Choroid plexus epithelial cell (primary cell): ENCODE measurements at regions not wholly inside any gene's neighbourhood (a gene's known extent, or its start where the extent isn't known, plus 50 kb on each side); places are given as distances from the start of the nearest gene placed in this dataset.

Experiments used
- DNase-seq: peaks from one replicate; pipeline ENCODE4 v3.0.0-alpha.2; 2010; ENCODE audit warnings: low read depth
- H3K4me3 ChIP-seq: 2 replicates; pipeline ENCODE4 v1.5.1; 2011; ENCODE audit warnings: low read depth, mild to moderate bottlenecking, control low read depth, low read length, moderate library complexity
- TF ChIP-seq, protein P1 (sequence below): conservative IDR thresholded peaks from 2 replicates; pipeline ENCODE4 v1.5.1; 2011; ENCODE audit warnings: low read depth, mild to moderate bottlenecking, control low read depth, inconsistent platforms, low read length, moderate library complexity

DNA sequence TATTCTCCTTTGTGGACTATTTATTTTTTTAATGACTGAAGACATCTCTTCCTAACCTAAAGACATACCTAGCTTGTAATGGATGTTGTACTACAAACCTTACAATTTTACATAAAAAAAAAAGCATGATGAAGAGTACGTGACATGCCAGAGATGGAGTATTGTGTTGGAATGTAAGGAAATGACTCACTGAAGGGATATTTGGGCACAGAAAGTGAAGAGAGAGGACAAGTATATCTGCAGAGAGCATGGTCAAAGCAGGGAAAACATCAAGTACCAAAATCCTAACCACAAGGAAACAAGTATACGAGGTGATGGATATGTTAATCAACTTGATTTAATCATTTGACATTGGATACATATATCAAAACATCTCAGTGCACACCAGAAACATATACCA, 1051.4 kb upstream of the PRKX start:
- TF ChIP-seq, protein P1, sequence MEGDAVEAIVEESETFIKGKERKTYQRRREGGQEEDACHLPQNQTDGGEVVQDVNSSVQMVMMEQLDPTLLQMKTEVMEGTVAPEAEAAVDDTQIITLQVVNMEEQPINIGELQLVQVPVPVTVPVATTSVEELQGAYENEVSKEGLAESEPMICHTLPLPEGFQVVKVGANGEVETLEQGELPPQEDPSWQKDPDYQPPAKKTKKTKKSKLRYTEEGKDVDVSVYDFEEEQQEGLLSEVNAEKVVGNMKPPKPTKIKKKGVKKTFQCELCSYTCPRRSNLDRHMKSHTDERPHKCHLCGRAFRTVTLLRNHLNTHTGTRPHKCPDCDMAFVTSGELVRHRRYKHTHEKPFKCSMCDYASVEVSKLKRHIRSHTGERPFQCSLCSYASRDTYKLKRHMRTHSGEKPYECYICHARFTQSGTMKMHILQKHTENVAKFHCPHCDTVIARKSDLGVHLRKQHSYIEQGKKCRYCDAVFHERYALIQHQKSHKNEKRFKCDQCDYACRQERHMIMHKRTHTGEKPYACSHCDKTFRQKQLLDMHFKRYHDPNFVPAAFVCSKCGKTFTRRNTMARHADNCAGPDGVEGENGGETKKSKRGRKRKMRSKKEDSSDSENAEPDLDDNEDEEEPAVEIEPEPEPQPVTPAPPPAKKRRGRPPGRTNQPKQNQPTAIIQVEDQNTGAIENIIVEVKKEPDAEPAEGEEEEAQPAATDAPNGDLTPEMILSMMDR = no peak
- no peak overlapping the region for H3K4me3 ChIP-seq
- peak; percentile 0 for DNase-seq

DNA sequence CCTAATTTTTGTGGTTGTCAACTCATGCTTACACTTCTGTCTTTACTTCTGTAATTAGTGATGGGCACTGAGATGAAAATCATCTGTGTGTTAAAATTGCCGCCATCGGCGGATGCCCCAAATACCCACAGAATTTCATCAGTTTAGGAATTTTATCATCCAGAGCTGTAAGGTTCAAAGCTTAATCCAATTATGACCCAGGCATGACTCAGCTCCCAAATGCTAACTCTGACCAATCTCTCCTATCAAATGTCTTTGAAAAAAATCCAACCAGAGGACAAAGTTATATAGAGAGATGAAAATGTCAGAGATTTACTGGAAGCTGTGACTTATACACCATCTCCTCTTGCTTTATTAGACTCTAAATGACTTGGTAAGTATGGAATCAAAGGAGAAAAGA, 1048.7 kb upstream of the PRKX start:
- H3K4me3 ChIP-seq = no peak overlapping the region
- no peak for DNase-seq
- TF ChIP-seq, protein P1 = no peak

DNA sequence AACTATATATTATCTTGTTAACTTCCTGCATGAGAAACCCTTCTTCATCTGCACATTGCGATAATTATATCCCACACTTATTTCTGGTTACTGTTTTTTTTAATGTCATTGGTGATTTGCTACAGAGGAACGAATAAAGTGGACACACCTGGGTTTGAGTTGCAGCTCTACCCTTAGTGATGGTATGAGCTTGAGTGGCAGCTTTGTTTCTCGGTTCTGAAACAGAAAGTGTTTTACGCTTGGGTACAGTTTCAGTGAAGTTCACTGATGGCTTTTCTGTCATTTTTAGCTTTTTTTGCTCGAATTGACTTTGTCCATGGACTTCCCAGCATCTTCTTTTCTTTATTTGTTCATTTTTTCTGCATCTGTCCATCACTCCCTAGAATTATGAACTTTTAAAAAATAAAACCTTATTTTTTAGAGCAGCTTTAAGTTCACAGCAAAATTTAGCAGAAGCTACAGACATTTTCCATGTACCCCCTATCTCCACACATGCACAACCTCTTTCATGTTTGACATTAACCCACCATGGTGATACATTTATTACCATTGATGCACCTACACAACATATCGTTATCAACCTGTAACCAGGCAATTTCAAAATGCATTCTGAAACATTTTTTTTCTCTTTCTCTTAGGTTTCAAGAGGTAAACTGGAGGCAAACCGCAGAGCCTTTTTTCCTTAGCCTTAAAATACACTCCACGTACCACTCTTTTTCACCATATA, 1041.6 kb upstream of the PRKX start:
- TF ChIP-seq, protein P1 = no peak
- no peak for DNase-seq
- no peak overlapping the region for H3K4me3 ChIP-seq

DNA sequence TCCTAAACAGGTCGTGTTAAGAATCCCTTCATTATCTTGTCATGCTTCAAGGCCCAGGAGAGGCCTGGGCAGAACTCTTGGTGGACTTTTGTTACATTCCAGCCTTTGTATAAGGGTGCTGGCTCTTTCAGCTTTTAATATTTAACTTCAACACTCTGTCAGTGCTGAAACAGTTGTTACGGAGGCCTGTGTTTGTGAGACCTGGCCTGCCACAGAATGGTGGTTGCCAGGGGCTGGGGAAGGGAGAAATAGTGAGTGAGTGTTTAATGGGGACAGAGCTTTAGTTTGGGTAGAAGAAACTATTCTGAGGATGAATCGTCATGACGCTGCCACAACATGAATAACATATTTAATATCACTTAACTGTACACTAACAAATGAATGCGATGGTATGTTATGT, 1027.6 kb upstream of the PRKX start:
- H3K4me3 ChIP-seq = no peak overlapping the region
- TF ChIP-seq, protein P1 = no peak
- DNase-seq = no peak

DNA sequence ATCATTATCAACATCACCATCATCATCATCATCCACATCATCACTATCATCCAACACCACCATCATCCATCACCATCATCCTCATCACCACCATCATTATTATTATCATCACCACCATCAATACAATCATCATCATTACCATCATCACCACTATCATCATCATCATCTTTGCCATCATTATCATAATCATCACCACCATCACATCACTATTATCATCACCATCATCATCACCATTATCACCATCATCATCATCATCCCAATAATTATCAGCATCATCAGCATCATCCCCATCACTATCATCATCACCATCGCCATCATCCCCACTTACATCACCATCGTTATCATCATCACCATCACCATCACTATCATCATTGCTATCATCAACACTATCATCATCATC, 1021.9 kb upstream of the PRKX start:
- TF ChIP-seq, protein P1 = no peak
- H3K4me3 ChIP-seq = no peak overlapping the region
- DNase-seq = no peak

DNA sequence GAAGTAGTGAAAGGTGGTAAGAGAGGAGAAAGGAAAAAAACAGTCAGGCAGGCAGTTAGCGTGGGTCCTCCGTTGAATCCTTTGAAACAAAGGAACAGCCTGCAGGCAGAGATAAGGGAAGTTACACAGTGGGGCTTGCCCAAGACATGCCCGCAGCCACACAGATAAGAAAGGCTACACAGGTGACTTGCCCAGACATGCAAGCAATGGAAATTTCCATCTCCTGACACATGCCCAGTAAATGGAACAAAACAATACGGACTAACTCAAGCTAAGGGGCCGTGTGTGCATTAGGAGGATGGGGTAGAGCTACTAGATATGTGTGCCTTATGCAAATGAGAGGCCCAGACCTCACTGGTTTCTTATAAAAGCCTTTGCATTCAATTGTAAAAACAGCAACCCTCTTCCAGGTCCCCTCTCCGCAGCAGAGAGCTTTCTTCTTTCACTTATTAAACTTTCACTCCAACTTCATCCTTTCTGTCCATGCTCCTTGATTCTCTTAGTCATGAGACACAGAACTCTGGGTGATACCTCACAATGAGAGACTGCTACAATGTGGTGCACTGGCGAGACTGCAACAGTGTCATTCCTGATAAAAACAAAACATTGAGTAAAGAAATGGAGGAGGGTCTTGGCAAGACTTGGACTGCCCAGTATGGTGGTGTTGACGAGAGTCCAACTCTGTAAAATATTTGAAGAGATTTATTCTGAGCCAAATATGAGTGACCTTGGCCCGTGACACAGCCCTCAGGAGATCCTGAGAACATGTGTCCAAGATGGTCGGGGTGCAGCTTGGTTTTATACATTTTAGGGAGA, 997.4 kb upstream of the PRKX start:
- TF ChIP-seq, protein P1 = no peak
- DNase-seq = no peak

More for the DNA sequence above, 997.4 kb upstream of the PRKX start:
- no peak overlapping the region for H3K4me3 ChIP-seq
